GM12865 (cell line): ENCODE measurements at regions not wholly inside any gene's neighbourhood (a gene's known extent, or its start where the extent isn't known, plus 50 kb on each side); places are given as distances from the start of the nearest gene placed in this dataset.

ENCODE experiments used
- DNase-seq: peaks from one replicate; pipeline ENCODE4 v3.0.0; 2010; ENCODE audit warnings: low read depth
- H3K4me3 ChIP-seq: 2 replicates; pipeline ENCODE4 v1.5.1; 2011; ENCODE audit warnings: mild to moderate bottlenecking, low read depth, low read length, control low read depth
- TF ChIP-seq, protein P1 (sequence below): IDR thresholded peaks from 2 replicates; pipeline ENCODE4 v1.5.1; 2011; ENCODE audit warnings: low read length, control low read depth, low read depth, inconsistent platforms; ENCODE audit not compliant: insufficient read depth; ENCODE audit errors: missing control alignments

DNA sequence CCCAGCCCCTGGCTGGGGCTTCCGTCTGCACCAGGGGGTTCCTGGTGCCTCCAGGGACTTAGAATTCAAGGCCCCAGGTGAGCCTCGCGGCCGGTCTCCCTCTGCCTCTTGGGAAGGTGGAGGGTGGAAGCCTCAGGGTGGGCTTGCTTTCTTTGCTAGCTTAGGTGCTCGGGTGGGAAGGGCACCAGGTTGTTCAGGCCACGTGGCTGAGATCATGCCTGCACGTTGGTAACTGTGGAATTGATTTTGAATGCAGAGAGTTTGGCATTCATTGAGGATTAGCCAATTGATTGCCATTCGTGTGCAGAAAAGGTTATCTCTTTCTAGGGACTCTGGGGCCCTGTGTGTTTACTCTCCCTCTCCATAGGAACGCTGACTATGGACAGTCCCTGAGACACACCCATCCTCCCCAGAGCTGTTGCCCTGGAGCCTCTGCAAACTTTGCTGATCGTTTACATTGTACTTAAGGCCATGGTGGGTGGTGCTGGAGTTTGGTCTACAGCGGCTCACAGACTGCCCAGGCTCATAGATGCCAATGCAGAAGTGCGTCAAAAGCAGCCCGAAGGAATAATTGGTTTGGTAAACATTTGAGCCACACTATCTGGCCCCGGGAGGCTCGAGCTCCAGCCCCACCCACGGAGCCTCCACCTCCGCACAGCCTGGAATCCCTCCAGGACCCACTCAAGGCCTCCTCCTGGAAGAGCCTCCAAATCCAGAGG, 1457.7 kb downstream of the BRD1 start:
- H3K4me3 ChIP-seq = no peak overlapping the region
- DNase-seq = no peak
- TF ChIP-seq, protein P1, sequence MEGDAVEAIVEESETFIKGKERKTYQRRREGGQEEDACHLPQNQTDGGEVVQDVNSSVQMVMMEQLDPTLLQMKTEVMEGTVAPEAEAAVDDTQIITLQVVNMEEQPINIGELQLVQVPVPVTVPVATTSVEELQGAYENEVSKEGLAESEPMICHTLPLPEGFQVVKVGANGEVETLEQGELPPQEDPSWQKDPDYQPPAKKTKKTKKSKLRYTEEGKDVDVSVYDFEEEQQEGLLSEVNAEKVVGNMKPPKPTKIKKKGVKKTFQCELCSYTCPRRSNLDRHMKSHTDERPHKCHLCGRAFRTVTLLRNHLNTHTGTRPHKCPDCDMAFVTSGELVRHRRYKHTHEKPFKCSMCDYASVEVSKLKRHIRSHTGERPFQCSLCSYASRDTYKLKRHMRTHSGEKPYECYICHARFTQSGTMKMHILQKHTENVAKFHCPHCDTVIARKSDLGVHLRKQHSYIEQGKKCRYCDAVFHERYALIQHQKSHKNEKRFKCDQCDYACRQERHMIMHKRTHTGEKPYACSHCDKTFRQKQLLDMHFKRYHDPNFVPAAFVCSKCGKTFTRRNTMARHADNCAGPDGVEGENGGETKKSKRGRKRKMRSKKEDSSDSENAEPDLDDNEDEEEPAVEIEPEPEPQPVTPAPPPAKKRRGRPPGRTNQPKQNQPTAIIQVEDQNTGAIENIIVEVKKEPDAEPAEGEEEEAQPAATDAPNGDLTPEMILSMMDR = no peak

DNA sequence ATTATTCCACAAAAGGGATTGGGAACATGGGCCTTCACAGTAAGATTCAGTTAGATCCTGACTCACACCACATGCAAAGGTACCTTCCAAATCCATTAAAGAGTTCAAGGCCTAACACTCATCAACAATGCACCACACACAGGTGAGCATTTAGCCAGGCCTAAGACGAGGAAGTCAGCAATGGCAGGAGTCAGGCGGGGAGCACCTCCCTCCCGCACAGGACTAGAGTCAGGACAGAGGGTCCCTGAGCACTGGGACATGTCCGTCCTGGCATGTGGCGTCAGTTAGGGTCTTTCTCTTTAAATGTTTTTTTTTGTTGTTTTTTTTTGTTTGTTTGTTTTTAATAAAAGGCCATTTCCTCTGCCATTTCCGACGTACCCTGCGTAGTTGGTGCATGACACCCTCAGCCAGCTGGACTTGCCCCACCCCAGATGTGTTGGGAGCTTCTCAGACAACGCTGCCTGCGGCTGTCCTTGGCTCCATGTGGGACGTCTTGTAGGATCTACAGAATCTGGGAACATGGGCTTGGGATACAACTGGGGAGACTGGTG, 1458.6 kb downstream of the BRD1 start:
- no peak overlapping the region for H3K4me3 ChIP-seq
- no peak for DNase-seq
- TF ChIP-seq, protein P1 = no peak

DNA sequence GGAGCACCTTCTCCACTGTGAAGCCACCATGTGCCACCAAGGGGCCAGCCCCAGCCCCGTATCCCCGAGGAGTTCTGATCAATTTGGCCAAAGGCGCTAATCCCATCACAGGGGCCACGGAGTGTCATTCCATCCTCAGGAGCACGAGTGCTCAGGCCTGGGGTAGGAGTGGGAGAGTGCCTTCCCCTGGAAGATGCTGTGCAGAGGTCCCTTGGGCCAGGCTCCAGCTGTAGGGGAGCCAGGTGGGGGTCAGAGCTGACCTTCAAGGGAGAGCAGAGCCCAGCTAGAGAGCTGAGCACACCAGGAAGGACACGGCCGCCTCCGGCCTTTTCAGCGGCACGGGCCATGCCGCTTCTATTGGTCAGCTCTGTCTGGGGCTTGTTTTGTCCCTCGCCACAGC, 1459.9 kb downstream of the BRD1 start:
- TF ChIP-seq, protein P1 = no peak
- no peak for DNase-seq
- H3K4me3 ChIP-seq = no peak overlapping the region

DNA sequence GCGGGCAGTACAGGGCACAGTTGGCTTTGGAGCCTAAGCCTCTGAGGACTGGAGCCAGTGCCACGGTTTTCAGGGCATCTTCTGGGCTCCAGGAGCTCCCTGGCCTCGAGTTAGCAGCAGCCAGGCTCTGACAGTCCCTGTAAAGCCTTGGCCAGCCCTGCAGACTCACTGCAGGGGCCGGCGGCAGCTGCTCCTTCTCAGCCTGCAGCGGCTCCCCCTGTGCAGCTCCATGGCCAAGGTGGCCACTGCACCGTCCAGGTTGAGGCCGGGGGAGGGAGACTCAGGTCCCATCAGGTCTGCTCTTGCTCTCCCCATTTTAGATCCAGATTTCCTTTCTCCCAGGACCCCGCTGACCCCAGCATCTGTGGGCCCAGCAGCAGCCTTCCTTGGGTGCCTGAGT, 1461.1 kb downstream of the BRD1 start:
- TF ChIP-seq, protein P1 = no peak
- no peak overlapping the region for H3K4me3 ChIP-seq
- no peak for DNase-seq

DNA sequence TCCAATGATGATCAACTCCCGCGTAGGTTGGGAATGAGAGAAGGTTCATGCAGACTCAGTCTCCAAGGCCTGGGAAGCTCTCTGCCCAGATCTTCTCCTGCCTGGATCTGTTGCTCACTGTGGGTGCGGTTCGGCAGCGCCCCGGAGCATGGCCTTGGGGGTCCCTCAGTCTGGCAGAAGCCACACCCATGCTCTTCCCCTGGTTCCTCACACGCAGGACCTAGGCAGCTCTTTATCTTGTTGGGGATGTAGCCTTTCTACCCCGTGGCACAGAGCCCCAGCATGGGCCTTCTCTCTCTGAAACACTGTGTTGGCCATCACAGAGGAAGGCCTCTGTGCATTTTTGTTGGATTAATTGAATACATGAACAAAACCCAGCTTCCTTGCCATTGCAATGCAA, 1461.6 kb downstream of the BRD1 start:
- DNase-seq = no peak
- TF ChIP-seq, protein P1 = no peak

DNA sequence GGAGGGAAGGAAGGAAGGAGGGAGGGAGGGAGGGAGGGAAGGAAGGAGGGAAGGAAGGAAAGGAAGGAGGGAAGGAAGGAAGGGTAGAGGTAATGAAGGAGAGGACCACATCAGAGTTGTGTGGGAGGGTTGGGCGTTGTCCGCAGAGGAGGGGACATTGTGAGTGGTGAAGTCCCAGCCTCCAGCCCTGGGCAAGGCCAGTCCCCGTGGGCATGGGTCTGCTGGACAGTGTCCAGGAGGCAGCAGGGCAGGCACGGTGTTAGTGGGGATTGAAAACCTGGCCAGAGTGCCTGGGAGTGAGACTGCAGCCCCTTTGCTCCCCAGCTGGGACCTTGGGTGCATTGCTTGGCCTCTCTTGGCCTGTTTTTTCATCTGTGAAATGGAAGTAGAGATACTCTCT, 1462.3 kb downstream of the BRD1 start:
- TF ChIP-seq, protein P1 = no peak
- no peak overlapping the region for H3K4me3 ChIP-seq
- no peak for DNase-seq

More for the DNA sequence above, 1461.6 kb downstream of the BRD1 start:
- no peak overlapping the region for H3K4me3 ChIP-seq
